HG02623 (cell line): ENCODE measurements at regions not wholly inside any gene's neighbourhood (a gene's known extent, or its start where the extent isn't known, plus 50 kb on each side); places are given as distances from the start of the nearest gene placed in this dataset.
A peak's percentile ranks its signal among the peaks of the same experiment; 100 is the strongest.

ENCODE experiments used
- ATAC-seq: cut with Tn5 transposase; IDR thresholded peaks from one replicate; pipeline ENCODE4 v1.9.1; 2021; ENCODE audit warnings: moderate library complexity; ENCODE audit not compliant: unreplicated experiment

DNA sequence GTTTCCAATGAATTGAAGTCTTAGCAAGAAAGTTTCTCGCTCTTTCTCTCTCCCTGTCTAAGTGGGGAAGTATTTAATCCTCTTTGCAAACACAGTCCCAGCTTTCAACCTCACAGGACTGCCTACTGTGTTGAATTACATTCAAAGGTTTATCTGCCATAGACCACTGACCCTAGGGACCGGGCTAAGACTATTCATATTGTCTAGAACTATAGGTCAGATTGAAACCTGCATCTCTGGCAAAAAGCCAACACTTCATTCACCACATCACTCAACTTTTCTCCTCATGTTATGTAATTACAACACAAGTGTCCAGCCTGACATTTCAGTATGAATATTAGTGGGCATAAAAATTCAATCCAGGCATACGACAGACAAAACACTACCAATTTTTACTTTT, 314.7 kb upstream of the RSPO3 start:
- peak; percentile 18 for ATAC-seq

DNA sequence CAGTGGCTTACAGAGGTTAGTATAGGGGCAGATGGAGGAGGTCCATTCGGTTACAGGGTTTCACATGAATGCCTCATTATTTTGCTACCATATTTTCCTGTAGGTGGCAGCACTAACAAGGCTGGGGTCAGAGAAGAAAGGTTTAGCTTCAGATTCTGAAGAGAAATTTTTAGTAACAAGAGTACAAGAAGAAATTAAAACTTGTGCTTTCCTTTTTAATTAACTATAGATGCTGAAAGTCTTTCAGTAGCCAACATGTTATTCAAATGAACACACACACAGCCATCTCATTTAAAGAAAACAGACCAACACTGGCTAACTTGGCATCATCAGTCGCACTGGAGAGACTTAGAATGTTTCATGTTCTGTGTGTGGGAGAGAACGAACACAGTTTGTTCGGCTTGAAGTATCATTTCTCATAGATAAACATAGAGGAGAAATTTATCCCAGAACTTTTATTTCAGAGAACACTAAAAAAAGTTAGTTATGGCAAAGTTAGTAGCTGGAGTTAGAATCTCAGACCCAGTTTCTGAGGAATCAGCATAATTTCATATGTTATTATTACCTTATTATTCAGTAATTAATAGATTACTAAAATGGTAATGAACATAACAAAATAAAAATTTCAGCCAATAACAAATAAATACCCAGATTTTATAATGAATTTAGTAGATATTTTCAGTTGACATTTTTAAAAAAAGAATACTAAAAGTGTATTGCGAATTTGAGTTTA, 314.0 kb upstream of the RSPO3 start:
- peak; percentile 86 for ATAC-seq

DNA sequence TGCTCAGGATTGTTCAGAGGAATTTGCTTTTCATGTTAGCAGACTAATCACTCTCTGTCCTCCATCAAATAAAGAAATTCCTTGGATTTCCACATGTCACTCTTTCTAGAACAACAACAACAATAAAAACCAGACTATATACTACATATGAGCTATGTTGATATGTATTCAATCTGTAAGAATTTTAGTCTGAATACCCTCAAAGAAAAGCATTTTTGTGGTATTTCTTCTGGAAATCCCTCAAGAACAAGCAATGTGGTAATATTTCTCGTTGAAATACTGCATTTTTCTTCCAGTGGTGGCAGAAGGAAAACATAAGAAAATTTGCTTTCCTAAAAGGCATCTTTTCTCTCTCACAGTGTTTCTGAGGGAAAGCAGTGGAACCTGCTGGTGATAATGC, 312.6 kb upstream of the RSPO3 start:
- no peak for ATAC-seq

DNA sequence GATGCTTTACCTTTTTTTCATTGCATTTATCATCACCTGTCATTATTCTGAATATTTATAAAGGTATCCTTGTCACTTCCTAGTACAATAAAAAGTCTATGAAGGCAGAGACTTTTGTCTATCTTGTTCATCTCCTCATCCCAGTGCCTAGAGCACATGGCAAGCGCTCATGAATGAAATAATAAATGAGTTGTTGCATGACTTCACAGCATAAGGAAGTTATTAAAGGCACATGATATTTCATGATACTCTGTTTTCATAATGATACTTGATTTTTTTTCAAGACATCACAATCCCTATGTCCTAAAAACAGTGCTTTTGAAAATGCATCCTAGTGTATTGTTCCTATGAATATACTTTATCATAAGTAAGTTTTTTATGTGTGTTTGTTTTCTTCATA, 310.6 kb upstream of the RSPO3 start:
- no peak for ATAC-seq

DNA sequence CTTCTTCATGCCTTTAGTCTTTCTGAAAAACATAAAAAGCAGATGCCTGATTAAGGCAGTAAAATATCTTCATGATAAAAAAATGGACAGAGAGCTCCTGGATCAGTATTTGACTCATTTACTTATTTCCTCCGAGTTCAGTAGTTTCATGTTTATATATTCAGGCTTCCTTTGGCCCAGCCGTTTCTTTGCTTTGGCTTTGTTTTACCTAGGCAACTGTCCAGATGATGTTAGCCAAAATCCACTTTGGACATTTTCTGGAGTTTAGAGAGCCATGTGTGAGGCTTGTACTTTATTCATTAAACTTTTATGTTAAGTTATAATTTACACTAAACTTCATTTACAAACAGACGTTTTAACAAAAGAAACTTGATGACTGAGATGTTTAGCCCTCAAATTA, 307.1 kb upstream of the RSPO3 start:
- no peak for ATAC-seq

DNA sequence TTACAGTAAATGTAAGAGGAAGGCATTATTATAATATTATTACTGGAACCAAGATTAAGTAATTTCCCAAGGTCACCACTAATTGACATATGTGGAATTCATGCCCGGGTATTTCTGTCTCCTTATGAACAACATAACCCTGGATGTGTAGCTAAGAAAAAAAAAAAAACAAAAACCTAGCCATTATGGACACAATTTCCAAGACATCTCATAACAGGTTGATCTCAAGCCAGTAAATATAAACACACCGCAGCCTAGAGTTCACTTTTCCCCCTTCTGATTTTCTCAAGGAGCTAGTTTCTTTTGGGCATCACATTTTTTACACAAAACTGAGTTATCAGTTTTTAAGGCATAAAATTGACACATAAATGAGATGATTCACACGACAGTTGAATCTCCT, 306.5 kb upstream of the RSPO3 start:
- ATAC-seq = no peak

- no peak for ATAC-seq
Measured at GRCh38 chr6:126812651-126813050, 305.8 kb upstream of the RSPO3 start.

GRCh38 chr6:126820634-126821033, 297.8 kb upstream of the RSPO3 start:
- ATAC-seq = no peak

DNA sequence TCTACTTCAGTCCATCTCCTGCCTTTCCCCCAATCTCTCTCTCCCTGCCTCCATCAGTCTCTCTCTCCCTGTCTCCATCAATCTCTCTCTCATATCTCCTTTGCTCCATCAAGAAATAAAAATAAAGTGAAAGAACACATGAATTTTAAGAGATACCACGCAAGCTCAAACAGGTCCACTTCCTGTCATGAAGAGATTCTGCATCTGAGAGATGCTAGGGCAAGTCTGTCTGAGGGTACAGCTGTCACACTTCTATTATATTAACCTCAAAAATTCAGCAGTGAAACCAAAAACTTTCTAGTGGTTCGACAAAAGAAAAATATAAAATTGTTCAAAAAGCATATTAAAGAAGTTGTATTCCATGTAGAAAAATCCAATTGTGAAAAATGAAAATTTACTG, 296.8 kb upstream of the RSPO3 start:
- ATAC-seq = no peak

DNA sequence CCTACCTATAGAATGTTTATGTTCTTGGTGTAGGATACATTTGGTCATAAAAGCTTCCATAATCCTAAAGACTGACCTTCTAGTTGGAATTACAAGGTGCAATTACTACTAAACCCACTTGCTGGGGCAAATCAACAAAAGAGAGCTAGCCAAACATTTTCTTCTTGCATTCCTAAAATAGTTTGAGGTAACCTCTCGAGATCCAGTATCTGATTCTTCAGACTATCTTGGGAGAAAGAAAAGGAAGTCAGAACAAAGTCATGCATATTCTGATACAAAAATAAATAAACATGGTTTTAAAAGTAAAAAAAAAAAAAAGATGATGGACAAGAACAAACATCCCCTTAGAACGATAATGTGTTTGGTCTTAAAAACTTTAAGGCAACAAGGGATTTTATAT, 294.2 kb upstream of the RSPO3 start:
- ATAC-seq = no peak

GRCh38 chr6:126824815-126825214, 293.7 kb upstream of the RSPO3 start:
- ATAC-seq = no peak

- ATAC-seq = no peak
Measured at GRCh38 chr6:126826166-126826714, 292.2 kb upstream of the RSPO3 start.

GRCh38 chr6:126831461-126831860, 287.0 kb upstream of the RSPO3 start:
- no peak for ATAC-seq

DNA sequence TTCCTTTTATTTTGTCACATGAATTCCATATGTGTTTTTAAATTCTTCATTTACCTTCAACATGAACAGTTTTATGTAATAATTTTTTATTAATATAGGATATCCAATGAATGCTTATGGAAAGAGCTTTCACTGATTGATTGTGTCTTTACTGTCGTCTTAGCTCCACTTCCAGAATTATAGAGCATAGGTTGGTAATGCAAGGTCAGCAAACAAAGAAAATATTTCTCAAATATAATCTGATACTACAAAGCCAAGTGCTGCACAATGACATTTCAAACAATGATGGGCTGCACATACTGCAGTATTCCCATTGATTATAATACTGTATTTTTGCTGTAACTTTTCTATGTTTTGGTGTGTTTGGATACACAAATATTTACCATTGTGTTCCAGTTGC, 275.7 kb upstream of the RSPO3 start:
- no peak for ATAC-seq

DNA sequence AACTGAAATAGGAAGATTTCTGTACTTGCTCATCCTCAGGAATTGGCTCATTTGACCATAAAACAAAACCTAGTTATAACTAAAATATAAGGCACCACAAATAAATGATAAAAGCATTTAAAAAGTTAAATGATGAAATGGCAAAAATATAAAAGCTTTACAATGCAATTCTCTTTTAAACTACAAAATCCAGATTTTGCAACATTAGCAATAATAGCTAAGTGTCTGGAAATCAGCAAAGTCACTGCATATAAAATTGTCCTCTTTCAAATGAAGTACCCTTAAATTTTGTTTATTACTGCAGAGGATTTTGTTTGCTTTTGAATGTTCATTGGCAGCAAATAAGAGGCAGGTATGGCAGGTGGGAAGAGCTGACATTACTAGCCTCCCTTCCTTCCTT, 270.4 kb upstream of the RSPO3 start:
- ATAC-seq = no peak

- ATAC-seq = no peak
Measured at GRCh38 chr6:126867641-126868040, 250.8 kb upstream of the RSPO3 start.

DNA sequence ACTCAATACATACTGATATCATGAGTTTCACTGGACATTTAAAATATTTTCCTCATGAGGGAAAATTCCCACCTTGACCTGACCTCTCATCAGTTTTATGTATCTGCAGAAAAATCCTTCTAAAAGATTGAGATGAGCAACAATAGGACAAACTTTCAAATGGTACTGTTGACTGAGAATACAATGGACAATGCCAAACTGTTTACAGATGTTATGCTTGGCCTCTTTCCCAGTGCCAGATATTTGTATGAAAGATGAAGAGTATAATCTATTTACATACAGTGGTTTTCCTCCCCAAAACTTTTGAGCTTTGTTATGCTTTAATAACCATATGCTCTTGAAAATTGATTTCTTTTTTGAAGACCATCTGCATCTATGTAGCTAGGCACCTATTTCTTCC, 245.1 kb upstream of the RSPO3 start:
- no peak for ATAC-seq

- no peak for ATAC-seq
Measured at GRCh38 chr6:126873791-126874190, 244.7 kb upstream of the RSPO3 start.

DNA sequence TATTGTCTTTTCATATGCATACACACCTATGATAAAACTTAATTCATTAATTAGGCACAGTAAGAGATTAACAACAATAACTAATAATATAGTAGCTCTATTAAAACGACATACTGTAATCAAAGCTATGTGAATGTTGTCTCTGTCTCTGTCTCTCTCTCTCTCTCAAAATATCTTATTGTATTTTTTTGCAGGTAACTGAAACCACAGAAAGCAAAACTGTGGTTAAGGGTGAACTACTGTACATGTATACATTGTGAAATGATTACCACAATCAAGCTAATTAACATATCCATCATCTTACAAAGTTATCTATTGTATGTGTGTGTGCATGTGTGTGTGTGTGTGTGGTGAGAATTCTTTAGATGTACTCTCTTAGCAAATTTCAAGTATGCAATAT, 242.0 kb upstream of the RSPO3 start:
- ATAC-seq = no peak

DNA sequence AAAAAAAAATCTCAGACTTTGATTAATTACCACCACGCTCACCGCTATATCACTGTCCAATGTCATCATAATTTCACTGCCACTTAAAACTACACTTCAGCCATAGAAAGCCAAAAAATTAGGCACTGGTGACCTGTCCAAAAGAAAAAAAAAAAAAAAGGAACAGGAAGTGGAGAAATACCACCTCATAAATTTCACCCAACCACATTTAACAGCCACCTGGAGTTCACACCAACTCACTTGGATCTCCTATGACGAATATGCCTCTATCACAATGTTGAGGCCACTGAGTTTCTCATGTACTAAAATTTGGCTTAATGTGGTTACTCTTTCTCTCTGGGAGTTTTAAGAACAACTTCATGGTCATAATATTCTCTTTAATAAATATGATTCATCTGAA, 237.5 kb upstream of the RSPO3 start:
- ATAC-seq = no peak

DNA sequence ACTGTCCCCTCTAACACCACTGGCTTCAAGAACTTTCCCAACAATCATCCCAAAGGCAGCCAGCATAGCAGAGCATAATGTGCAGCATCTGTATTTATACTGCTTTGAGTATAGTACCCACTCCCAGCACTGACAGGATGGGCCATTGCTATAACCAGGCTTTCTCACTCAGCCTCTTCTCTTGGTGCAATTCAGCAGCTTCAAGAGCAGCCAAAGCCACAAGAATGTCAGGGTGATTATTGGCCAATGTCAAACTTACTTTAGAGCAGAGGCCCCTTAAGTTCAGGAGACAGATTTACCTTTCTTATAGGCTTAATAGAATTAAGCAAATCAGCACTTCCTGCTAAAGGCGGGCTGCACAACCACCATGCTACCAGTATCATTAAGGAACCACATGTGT, 232.4 kb upstream of the RSPO3 start:
- ATAC-seq = no peak

DNA sequence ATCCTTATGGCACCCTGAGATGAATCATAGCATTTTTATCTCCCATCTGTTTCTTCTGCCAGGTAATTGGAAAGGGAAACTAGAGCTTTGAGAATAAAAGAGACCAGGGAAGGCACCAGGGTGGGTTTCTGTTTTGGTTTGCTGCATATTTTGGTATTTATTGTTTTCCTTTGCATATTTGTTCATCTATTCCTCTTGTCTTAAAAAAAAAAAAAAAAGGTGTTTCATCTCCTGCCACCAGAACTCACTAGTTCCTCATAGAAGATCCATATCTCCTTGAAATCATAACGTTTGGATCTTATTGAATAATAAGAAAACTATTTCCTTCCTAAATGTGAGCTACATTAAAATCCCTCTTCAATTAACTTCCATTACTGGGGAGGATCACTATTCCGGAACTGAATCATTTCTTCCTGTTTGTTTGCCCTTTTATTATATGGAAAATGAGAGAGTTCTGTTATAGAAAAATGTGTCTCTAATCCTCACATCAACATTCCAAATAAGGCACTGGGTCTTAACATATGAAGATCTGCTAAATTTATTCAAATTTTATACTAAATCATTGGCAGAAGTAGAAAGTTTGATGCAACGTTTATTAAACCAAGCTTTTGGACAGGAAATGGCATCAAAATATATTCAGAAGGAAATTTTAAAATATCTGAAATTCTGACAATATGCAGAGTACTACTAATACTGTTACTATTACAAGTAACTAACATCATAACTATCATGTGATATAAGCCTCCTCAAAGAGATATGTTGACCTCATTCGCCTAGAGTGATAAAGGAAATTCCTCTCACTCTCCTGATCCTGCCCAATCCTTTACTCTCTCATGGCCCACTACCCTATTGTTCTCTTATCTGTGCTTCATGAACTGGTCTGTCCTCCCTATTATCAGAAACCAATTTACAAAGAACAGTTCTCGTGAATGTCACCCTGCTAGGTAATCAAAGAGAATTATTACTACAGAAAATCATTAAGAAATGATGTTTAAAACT, 229.4 kb upstream of the RSPO3 start:
- ATAC-seq = no peak
